ENCODE measurements at regions not wholly inside any gene's neighbourhood (a gene's known extent, or its start where the extent isn't known, plus 50 kb on each side); places are given as distances from the start of the nearest gene placed in this dataset.

DNA sequence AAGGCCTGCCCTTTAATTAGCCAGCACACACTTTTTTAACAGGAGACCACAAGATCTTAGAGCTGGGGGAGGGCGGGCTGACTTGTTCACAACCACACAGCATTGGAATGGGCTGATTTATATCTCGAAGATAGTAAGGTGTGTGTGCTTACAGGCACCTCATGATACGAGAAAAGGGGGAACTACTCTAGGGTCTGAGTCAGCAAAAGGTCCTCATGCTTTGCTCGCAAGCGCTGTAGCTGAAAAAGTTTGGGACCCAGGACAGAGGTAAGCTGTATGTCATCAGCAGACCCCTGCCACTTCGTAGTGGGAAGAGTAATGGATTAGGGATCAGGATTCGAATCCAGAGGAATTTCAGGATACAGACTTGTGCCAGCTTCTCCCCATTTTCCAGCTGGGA, 88.9 kb upstream of the RBM19 start:
- 74% methylated on average over 7 of the region's 7 CpGs for WGBS (ENCODE audit: low lambda C conversion rate, missing lambda C conversion rate)

DNA sequence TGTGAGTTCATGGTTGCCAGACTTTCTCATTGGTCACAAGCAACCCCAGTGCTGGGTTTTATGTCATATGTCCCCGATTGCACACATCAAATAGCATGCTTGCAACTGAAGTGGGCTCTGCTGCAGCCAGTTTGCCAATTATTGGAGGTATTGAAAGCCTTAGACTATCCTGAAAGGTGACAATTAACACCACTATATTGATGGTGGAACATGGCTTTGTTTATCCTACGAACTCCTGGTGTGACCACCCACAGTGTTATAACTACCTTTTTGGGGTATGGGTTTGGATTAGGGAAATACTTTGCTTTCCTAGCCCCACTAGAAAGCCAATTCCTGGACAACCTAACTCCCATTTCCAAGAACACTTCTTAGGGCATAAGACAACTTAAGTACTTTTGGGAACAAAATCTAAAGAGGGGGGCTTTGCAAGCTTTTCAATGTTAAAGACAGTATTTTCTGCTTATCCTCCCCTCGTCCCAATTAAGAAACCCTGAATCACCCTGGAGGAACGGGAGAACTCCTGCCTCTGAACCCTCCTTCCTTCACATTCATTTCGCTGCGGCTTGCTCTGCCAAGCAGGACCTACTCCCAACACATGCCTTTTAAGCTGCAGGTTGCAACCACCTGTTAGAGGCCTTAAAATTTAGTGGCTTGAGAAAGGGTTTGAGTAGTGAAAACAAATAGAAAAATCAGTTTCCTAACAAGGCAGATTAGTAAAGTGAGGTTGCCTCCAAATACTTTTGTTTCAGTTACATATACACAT, 80.3 kb upstream of the RBM19 start:
- H3K36me3 ChIP-seq (replicated peaks; ENCODE audit: insufficient read depth, low read depth), result no peaks in the 10 kb centered on the region
- no peak overlapping the region for H3K4me2 ChIP-seq
- H3K9me2 ChIP-seq (replicated peaks; ENCODE audit: insufficient read depth), result no peaks in the 10 kb centered on the region
- 57% methylated on average over 6 of the region's 6 CpGs for WGBS (ENCODE audit: low lambda C conversion rate, missing lambda C conversion rate)
- no peaks in the 10 kb centered on the region for H4K20me1 ChIP-seq (ENCODE audit: insufficient read depth, poor library complexity, severe bottlenecking)
- no peaks in the 10 kb centered on the region for H3K79me2 ChIP-seq
- TF ChIP-seq, protein P1, sequence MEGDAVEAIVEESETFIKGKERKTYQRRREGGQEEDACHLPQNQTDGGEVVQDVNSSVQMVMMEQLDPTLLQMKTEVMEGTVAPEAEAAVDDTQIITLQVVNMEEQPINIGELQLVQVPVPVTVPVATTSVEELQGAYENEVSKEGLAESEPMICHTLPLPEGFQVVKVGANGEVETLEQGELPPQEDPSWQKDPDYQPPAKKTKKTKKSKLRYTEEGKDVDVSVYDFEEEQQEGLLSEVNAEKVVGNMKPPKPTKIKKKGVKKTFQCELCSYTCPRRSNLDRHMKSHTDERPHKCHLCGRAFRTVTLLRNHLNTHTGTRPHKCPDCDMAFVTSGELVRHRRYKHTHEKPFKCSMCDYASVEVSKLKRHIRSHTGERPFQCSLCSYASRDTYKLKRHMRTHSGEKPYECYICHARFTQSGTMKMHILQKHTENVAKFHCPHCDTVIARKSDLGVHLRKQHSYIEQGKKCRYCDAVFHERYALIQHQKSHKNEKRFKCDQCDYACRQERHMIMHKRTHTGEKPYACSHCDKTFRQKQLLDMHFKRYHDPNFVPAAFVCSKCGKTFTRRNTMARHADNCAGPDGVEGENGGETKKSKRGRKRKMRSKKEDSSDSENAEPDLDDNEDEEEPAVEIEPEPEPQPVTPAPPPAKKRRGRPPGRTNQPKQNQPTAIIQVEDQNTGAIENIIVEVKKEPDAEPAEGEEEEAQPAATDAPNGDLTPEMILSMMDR (IDR thresholded peaks at IDR 0.05; ENCODE audit: poor library complexity), result no peak
- no peak for TF ChIP-seq EZH2phosphoT487 (IDR thresholded peaks at IDR 0.05; ENCODE audit: low read depth, severe bottlenecking, unreplicated experiment)
- no peak for TF ChIP-seq EZH2 (IDR thresholded peaks at IDR 0.05; ENCODE audit: borderline replicate concordance)
- no peak for DNase-seq (ENCODE audit: low spot score)
- no peaks in the 10 kb centered on the region for H3K4me1 ChIP-seq (ENCODE audit: insufficient read depth)
- no peak overlapping the region for H3K4me3 ChIP-seq
- H3K27me3 ChIP-seq, result peaks cover 10% of the 10 kb centered on the region
- no peaks in the 10 kb centered on the region for H3K9me3 ChIP-seq (ENCODE audit: low read depth)
- no peak overlapping the region for H2AFZ ChIP-seq
- no peak overlapping the region for H3K27ac ChIP-seq

More for the DNA sequence above, 88.9 kb upstream of the RBM19 start:
- no peaks in the 10 kb centered on the region for H3K4me1 ChIP-seq (ENCODE audit: insufficient read depth)
- H3K9me2 ChIP-seq (replicated peaks; ENCODE audit: insufficient read depth), result no peaks in the 10 kb centered on the region
- no peak overlapping the region for H3K4me3 ChIP-seq
- H3K9me3 ChIP-seq (ENCODE audit: low read depth), result no peaks in the 10 kb centered on the region
- H4K20me1 ChIP-seq (ENCODE audit: insufficient read depth, poor library complexity, severe bottlenecking), result no peaks in the 10 kb centered on the region
- H3K79me2 ChIP-seq, result no peaks in the 10 kb centered on the region
- H3K36me3 ChIP-seq (replicated peaks; ENCODE audit: insufficient read depth, low read depth), result no peaks in the 10 kb centered on the region
- H2AFZ ChIP-seq, result no peak overlapping the region
- H3K27ac ChIP-seq, result no peak overlapping the region
- H3K4me2 ChIP-seq, result no peak overlapping the region
- no peaks in the 10 kb centered on the region for H3K27me3 ChIP-seq
- no peak for DNase-seq (ENCODE audit: low spot score)
- TF ChIP-seq EZH2phosphoT487 (IDR thresholded peaks at IDR 0.05; ENCODE audit: low read depth, severe bottlenecking, unreplicated experiment), result no peak
- TF ChIP-seq EZH2 (IDR thresholded peaks at IDR 0.05; ENCODE audit: borderline replicate concordance), result no peak
- TF ChIP-seq, protein P1 (IDR thresholded peaks at IDR 0.05; ENCODE audit: poor library complexity), result no peak

- no peak for TF ChIP-seq EZH2 (IDR thresholded peaks at IDR 0.05; ENCODE audit: borderline replicate concordance)
- TF ChIP-seq, protein P1 (IDR thresholded peaks at IDR 0.05; ENCODE audit: poor library complexity), result no peak
- no peak for TF ChIP-seq EZH2phosphoT487 (IDR thresholded peaks at IDR 0.05; ENCODE audit: low read depth, severe bottlenecking, unreplicated experiment)
- peaks cover 10% of the 10 kb centered on the region for H3K27me3 ChIP-seq
- no peak overlapping the region for H3K27ac ChIP-seq
- peak; percentile 52 for DNase-seq (ENCODE audit: low spot score)
- H3K79me2 ChIP-seq, result no peaks in the 10 kb centered on the region
- H3K36me3 ChIP-seq (replicated peaks; ENCODE audit: insufficient read depth, low read depth), result no peaks in the 10 kb centered on the region
- no peak overlapping the region for H3K4me3 ChIP-seq
- WGBS (ENCODE audit: low lambda C conversion rate, missing lambda C conversion rate), result 38% methylated on average over 7 of the region's 7 CpGs
- no peak overlapping the region for H2AFZ ChIP-seq
- no peaks in the 10 kb centered on the region for H3K9me2 ChIP-seq (replicated peaks; ENCODE audit: insufficient read depth)
- no peaks in the 10 kb centered on the region for H3K4me1 ChIP-seq (ENCODE audit: insufficient read depth)
- no peaks in the 10 kb centered on the region for H3K9me3 ChIP-seq (ENCODE audit: low read depth)
- H4K20me1 ChIP-seq (ENCODE audit: insufficient read depth, poor library complexity, severe bottlenecking), result no peaks in the 10 kb centered on the region
- no peak overlapping the region for H3K4me2 ChIP-seq
These were observed 79.2 kb upstream of the RBM19 start for GRCh38 chr12:114045349-114045748.

All from hepatocyte (in vitro differentiated cells).